HG02884 (cell line): ENCODE measurements at regions not wholly inside any gene's neighbourhood (a gene's known extent, or its start where the extent isn't known, plus 50 kb on each side); places are given as distances from the start of the nearest gene placed in this dataset.

ENCODE experiments used
- ATAC-seq: cut with Tn5 transposase; IDR thresholded peaks from one replicate; pipeline ENCODE4 v1.9.1; 2021; ENCODE audit warnings: mild to moderate bottlenecking, moderate library complexity; ENCODE audit not compliant: unreplicated experiment

- ATAC-seq: no peak
Observed at GRCh38 chr2:43057742-43058725, 168.4 kb downstream of the ZFP36L2 start.

GRCh38 chr2:43057026-43057741 lies 169.2 kb downstream of the ZFP36L2 start:
- no peak for ATAC-seq

GRCh38 chr2:43055985-43056384 lies 170.4 kb downstream of the ZFP36L2 start:
- ATAC-seq: no peak

DNA sequence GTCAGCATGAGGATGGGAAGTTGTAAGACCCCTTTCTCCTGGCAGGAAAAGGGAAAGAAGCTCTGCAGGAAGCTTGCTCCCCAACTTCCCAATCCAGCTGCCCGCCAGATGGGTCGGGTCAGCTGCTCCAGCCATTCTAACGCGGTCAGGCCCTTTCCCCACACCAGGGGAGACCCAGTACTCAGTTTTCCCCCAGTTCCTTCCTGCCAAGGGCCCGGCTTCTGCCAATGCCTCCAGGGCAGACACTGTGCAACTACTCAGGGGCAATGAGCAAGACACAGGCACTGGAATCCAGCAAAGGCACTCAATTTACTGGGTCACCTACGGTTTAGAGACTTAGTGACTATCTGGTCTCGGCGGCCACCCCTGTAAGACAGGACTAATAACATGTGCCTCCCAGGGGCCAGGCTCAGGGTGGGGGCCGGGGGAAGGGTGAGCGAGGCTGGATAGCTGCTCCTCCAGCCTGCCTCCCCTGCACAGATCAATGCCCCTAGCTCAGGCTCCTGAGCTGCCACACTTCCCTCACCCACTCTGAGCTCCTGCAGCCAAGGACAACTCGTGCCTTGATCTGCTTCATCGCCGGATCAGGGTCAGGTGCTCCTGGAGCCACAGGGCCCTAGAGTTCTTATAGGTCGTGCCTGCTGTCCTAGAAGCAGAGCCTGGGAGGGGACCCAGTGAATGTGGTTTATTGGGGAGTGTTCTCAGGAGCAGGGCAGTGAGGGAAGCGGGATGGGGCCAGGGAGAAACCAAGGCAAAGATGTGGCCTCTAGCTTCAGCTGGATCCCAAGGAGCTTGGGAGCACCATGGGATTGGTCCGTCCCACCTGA lies 171.1 kb downstream of the ZFP36L2 start:
- no peak for ATAC-seq

DNA sequence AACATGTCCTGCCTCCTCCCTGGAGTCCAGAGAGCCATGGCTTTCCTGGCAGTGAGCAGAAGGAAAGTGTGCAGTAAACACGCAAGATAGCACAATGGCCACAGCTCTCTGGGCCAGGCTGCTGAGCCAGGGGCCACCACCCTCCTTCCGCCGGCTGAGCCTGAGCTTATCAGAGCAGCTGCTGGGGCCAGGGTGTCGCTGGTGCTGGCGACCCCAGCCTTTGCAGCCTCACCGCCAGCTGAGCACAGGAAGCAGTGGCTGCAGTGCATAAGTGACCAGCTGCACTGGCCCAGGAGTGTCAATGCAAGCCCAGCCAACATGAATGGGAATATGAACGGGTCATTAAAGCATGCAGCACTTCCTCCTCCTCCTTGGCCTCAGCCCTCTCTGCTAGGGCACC lies 172.0 kb downstream of the ZFP36L2 start:
- ATAC-seq: no peak

DNA sequence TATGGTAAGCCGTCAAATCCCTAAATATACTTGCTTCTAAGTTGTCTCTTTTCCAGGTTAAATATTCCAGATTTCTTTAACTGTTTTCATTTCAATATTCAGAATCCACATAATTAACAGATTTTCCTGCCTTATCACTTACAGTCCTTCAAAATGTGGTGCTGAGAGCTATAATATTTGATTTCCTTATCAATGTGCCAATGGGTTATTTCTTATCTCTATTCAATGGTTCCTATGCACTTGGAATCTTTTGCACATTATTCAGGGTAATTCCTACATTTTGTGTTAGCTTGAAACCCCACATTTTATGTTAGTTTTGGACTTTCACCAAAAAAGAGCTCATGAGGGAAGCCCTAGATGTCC lies 173.5 kb downstream of the ZFP36L2 start:
- ATAC-seq: no peak

GRCh38 chr2:43052204-43052943 lies 174.0 kb downstream of the ZFP36L2 start:
- no peak for ATAC-seq

- no peak for ATAC-seq
Observed at GRCh38 chr2:43051338-43051737, 175.1 kb downstream of the ZFP36L2 start.

GRCh38 chr2:43050866-43051265 lies 175.5 kb downstream of the ZFP36L2 start:
- ATAC-seq: no peak

- ATAC-seq: no peak
Observed at GRCh38 chr2:43049836-43050801, 176.3 kb downstream of the ZFP36L2 start.

GRCh38 chr2:43047187-43047780 lies 179.1 kb downstream of the ZFP36L2 start:
- no peak for ATAC-seq

DNA sequence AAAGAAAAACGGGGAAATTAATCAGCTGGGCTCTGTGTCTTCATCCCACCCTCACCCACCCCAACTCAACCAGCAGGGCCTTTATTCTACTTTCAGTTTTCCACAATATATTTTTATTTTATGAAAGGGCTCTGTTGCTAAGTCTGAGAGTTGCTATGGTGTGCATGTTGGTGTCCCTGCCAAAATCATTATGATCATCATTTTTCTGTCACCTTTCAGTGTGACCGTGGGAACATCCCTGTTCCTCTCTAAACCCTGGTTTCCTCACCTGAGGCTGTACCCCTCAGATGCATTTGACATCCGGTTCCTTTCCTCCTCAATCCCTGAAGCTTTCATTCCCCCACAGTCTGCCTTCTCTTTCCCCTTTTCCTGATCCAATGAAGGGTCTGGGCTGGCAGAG lies 180.5 kb downstream of the ZFP36L2 start:
- no peak for ATAC-seq

DNA sequence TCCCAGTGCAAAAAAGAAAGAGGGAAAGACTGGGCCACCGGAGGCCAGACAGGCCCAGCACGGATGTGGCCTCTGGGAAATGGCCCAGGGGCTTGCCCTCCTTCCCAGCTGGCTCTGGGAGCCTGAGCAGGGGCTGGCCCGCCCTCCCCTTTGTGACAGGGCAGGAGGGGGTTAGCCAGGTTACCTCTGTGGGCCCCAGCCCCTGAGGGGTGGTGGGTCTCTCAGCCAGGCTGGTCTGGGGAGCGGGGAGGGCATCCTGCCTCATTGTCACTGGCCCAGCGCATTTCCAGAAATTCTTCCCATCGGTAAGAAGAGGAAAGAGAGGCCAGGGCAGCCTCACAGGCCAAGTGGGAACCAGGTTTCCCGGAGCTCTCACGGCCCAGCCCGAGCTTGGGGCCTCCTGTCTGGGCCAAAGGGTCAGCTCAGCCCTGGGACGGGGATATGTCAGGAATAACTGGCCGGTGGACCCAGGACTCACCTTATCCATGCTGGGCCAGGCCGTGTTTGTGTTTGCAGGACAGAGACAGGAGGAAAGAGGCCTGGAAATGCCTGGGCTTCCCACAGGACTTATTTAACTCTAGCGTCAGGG lies 182.2 kb downstream of the ZFP36L2 start:
- no peak for ATAC-seq

DNA sequence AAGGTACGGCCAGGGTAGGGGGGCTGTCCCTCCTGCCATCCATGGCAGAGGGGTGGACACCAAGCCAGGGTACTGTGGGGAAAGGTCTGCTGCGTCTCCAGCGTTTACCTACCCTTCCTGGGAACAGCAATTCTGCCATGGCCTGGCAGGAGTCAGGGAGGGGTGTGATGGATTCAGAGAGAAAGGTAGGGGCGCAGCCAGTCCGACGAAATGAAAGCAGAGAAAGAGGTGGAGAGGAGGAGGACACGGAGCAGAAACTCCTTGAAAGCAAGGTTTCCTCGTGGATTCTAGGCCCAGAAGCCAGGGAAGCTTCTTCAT lies 182.9 kb downstream of the ZFP36L2 start:
- no peak for ATAC-seq

GRCh38 chr2:43041661-43042360 lies 184.6 kb downstream of the ZFP36L2 start:
- no peak for ATAC-seq

DNA sequence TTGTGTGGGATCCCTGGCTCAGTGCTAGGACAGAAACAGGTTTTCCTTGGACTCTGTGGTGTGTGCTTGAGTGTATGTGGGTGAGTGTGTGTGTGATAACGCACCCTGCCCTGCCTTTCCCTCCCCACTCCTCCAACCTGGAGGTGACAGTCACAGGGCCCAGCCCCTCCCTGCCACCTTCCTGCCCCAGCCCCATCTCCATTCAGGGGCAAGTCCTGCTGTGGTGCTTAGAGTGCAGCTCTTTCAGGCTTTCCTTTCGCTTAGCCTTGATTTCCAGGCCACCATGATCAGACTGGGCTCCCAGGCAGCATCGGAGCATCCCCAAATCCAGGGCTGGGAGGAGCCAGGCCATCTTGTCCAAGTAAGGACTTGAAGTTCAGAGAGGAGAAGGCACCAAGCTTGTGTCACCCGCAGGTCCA lies 185.2 kb downstream of the ZFP36L2 start:
- no peak for ATAC-seq

DNA sequence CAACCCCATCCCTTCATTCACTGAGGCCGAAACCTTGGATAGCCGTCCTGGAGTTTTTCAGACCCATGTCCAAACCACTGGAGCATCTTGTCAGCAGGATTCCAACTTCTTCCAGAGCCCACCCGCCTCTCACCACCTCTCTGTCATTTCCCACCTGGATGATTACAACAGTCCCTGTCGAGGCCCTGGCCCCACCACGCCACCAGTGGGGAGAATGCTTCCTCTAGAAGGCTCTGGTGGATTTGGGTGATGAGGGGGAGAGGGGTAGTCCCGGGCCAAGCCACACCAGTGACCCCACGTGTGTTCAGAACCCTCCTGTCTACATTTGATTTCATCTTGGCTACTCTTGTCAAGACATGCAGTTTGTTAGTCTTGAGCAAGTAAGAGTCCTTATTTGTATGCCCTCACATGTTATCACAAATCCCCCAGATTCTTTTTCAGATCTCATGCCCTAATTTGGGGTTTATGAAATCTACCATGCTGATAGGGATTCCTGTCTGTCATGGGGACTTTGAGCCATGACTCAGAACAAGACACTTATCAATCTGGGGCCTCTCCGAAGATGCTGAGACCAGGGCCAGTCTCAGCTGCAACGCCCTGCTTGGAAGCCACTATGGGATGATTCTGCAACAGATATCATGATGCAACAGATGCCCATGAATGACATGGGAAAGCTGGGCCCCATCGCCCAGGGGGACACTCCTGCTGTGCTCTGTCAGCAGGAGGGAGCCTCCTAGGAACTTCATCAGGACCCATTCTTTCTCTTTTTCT lies 186.1 kb downstream of the ZFP36L2 start:
- no peak for ATAC-seq
